ENCODE measurements at regions not wholly inside any gene's neighbourhood (a gene's known extent, or its start where the extent isn't known, plus 50 kb on each side); places are given as distances from the start of the nearest gene placed in this dataset.

- Mint-ChIP-seq H3K36me3 (ENCODE audit: insufficient read depth, unreplicated experiment) (no peaks in the 10 kb centered on the region), H3K9me3 (ENCODE audit: unreplicated experiment) (no peaks in the 10 kb centered on the region), H3K27me3 (ENCODE audit: insufficient read depth, unreplicated experiment) (no peaks in the 10 kb centered on the region), H3K4me1 (ENCODE audit: insufficient read depth, unreplicated experiment) (no peaks in the 10 kb centered on the region), H3K27ac (ENCODE audit: low read depth, unreplicated experiment) (no peak overlapping the region), H3K4me3 (ENCODE audit: unreplicated experiment) (no peak overlapping the region)
- ChIA-PET CTCF (no interaction called here), POLR2A (no interaction called here)
- no peak for DNase-seq (ENCODE audit: unreplicated experiment)
- no peak for TF ChIP-seq CTCF (IDR thresholded peaks at IDR 0.05; ENCODE audit: unreplicated experiment)
- intact Hi-C loops (cut with micrococcal nuclease) = no loop called here
- BruUV-seq (replicated peaks) = no TSS peak
Observed at GRCh38 chr5:116389601-116390000, 185.0 kb downstream of the SEMA6A start.

DNA sequence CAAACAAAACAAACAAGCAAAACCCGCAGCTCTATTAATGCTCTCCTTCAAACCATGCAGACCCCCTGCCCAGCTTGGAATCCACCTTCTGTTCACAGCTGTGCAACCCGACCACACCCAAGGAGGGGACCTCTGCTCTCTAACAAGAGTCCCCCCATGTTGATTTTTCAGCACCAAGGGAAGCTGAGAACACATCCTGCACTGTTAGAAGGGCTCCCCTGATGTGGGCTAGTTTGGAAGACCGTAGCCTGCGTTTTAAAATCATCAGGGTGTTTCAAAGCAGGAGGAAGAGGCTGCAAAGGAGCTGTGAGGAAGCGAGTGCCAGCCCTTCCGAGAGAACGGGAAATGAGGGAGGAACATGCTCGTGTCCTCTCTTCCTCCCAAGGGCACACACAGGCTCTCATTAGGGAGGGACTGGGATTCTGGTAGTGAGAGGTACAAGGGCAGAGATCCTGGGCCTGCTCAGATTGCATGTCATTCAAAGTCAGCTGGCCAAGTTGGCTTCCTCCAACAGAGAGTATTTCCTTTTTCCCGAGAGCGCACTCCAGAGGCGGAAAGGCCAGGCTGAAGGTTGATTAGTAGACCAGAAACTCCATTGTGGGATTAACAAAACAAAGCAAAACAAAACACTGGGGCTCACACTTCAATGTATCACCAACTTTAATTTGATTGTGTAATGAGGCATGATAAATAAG is 185.9 kb downstream of the SEMA6A start:
- ChIA-PET POLR2A (no interaction called here), CTCF (no interaction called here)
- no TSS peak for BruUV-seq (replicated peaks)
- no peak for DNase-seq (ENCODE audit: unreplicated experiment)
- Mint-ChIP-seq H3K27ac (ENCODE audit: low read depth, unreplicated experiment) (no peak overlapping the region), H3K27me3 (ENCODE audit: insufficient read depth, unreplicated experiment) (no peaks in the 10 kb centered on the region), H3K36me3 (ENCODE audit: insufficient read depth, unreplicated experiment) (no peaks in the 10 kb centered on the region), H3K4me1 (ENCODE audit: insufficient read depth, unreplicated experiment) (no peaks in the 10 kb centered on the region), H3K4me3 (ENCODE audit: unreplicated experiment) (no peak overlapping the region), H3K9me3 (ENCODE audit: unreplicated experiment) (no peaks in the 10 kb centered on the region)
- intact Hi-C loops (cut with micrococcal nuclease) = no loop called here
- no peak for TF ChIP-seq CTCF (IDR thresholded peaks at IDR 0.05; ENCODE audit: unreplicated experiment)

- CTCF ChIA-PET = no interaction called here
- no peak overlapping the region for H3K27ac Mint-ChIP-seq (ENCODE audit: low read depth, unreplicated experiment)
Observed at GRCh38 chr5:116387738-116388137, 186.9 kb downstream of the SEMA6A start.

GRCh38 chr5:116386633-116387032 is 188.0 kb downstream of the SEMA6A start:
- H3K4me3 Mint-ChIP-seq (ENCODE audit: unreplicated experiment) = no peak overlapping the region
- ChIA-PET POLR2A (no interaction called here), CTCF (no interaction called here)
- BruUV-seq (replicated peaks) = no TSS peak
- no peak overlapping the region for H3K27ac Mint-ChIP-seq (ENCODE audit: low read depth, unreplicated experiment)
- no peaks in the 10 kb centered on the region for H3K9me3 Mint-ChIP-seq (ENCODE audit: unreplicated experiment)
- no peaks in the 10 kb centered on the region for H3K36me3 Mint-ChIP-seq (ENCODE audit: insufficient read depth, unreplicated experiment)
- H3K27me3 Mint-ChIP-seq (ENCODE audit: insufficient read depth, unreplicated experiment) = no peaks in the 10 kb centered on the region
- intact Hi-C loops (cut with micrococcal nuclease) = no loop called here
- no peak for DNase-seq (ENCODE audit: unreplicated experiment)
- H3K4me1 Mint-ChIP-seq (ENCODE audit: insufficient read depth, unreplicated experiment) = no peaks in the 10 kb centered on the region
- TF ChIP-seq CTCF (IDR thresholded peaks at IDR 0.05; ENCODE audit: unreplicated experiment) = no peak

More at GRCh38 chr5:116387738-116388137, 186.9 kb downstream of the SEMA6A start:
- POLR2A ChIA-PET = no interaction called here
- Mint-ChIP-seq H3K4me3 (ENCODE audit: unreplicated experiment) (no peak overlapping the region), H3K27me3 (ENCODE audit: insufficient read depth, unreplicated experiment) (no peaks in the 10 kb centered on the region), H3K36me3 (ENCODE audit: insufficient read depth, unreplicated experiment) (no peaks in the 10 kb centered on the region), H3K9me3 (ENCODE audit: unreplicated experiment) (no peaks in the 10 kb centered on the region), H3K4me1 (ENCODE audit: insufficient read depth, unreplicated experiment) (no peaks in the 10 kb centered on the region)
- intact Hi-C loops (cut with micrococcal nuclease) = no loop called here
- no TSS peak for BruUV-seq (replicated peaks)
- no peak for DNase-seq (ENCODE audit: unreplicated experiment)
- TF ChIP-seq CTCF (IDR thresholded peaks at IDR 0.05; ENCODE audit: unreplicated experiment) = no peak

All from MCF 10A (cell line).